ENCODE measurements at regions not wholly inside any gene's neighbourhood (a gene's known extent, or its start where the extent isn't known, plus 50 kb on each side); places are given as distances from the start of the nearest gene placed in this dataset.
"Not testable (repeated sequence)": the region's sequence is repeated elsewhere in the genome, so short reads cannot be mapped to it uniquely, and the experiment has no call there.

DNA sequence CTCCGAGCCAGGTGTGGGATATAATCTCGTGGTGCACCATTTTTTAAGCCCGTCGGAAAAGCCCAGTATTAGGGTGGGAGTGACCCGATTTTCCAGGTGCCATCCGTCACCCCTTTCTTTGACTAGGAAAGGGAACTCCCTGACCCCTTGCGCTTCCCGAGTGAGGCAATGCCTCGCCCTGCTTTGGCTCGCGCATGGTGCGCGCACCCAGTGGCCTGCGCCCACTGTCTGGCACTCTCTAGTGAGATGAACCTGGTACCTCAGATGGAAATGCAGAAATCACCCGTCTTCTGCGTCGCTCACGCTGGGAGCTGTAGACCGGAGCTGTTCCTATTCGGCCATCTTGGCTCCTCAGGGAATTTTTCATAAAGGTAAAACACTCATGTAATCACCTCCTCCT lies 63.9 kb downstream of the RWDD3 start:
- DNase-seq = not testable (repeated sequence)

DNA sequence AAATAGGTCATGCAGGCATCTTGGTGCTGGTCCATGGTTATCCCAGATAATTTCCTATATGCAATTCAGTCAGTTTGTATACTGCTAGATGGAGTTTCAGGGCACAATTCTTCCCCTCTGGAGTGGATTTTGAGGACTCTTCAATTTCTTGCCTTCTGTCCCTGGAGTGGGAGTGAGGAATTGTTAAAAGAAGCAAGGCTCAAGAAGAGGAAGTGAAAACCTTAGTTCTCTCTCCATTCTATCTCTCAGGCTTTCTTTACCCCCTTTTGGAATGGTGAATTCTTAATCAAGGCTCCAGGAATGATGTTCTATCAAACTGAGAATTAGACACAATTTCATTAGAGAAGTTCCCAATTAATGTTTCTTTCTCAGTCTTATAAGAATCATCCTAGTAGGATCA lies 67.1 kb downstream of the RWDD3 start:
- no peak for DNase-seq

DNA sequence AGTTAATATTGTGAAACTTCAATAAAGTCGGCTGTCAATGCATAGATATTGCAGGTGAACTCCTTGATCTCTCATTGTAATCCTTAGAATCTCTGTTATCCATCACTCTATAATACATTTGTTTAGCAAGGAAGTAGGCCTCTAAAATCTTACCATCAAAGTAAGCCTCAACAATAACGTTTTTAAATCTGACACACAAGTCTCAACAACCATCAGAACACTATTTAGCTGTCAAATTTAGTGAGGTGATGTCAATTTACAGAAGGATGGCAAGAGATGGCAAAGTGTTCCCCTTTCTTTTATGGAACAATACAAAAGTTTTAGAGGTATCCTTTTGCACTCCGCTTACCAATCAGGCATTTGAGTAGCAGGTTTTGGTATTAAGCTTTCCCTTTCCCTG lies 67.6 kb downstream of the RWDD3 start:
- no peak for DNase-seq

DNA sequence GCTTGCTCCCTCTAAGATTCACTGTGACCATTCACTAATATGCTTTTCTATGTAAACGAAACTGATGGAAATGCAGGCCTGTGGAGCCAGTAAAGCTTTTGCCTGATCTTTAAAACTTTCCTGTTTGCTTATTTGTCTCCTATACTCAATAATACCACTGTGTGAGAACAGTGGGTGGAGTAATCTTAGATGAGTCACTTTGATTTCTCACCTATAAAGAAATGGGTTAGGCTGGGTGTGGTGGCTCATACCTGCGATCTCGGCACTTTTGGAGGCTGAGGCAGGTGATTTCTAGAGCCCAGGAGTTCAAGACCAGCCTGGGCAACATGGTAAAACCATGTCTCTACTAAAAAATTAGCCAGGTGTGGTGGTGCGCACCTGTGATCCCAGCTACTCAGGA lies 70.8 kb downstream of the RWDD3 start:
- DNase-seq = no peak

DNA sequence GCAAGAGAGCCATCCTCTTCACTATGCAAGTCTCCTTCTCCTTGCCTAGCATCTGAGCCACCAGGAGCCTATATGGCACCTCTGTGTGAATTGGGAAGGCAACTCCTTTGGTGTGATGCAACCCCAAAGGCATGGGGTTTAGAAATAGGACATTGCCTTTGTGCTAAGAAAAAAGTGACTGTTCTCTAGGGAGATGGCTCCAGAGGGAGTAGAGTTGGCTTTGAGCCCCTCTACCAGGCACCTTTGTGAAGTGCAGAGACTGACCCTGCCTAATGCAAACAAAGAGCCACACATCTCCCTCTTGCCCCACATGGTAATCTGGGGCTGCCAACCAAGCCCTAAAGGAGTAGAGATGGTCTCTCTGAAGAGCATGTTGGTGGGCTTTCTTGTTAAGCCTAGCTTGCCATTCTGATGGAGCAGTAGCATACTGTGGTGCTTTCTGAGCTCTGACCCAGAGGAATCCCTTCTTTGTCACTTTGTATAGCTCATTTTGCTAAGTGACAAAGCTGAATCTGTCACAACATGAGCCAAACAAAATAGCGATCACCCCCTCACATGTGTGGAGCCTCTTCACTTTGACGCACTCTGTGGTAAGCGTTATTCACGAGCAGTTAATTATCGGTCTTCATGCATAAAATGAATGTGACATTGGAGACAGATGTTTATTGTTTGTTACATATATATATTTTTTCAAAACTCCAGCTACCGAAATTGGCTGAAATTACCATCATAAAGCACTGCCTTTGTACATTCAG lies 74.4 kb downstream of the RWDD3 start:
- DNase-seq = no peak

DNA sequence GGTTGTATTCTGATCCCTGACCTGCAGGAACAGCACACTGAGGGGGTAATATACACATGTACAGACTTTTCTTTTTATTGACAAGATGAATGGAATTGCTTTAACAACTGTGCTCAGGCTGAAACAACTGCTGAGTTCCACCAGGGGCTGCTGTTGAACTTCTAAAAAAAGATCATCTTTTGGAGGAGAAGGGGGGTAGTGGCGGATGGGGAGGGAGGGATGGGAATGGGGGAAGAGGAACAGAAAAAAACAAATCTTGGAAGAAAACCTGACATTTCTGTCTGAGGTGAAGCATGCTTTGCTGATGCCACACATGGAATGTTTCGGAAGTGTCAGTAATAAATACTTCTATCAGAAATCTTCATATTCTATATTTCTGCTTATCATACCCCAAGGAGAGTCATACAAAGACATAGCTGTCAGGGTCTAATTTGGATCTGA lies 75.0 kb downstream of the RWDD3 start:
- DNase-seq = no peak

DNA sequence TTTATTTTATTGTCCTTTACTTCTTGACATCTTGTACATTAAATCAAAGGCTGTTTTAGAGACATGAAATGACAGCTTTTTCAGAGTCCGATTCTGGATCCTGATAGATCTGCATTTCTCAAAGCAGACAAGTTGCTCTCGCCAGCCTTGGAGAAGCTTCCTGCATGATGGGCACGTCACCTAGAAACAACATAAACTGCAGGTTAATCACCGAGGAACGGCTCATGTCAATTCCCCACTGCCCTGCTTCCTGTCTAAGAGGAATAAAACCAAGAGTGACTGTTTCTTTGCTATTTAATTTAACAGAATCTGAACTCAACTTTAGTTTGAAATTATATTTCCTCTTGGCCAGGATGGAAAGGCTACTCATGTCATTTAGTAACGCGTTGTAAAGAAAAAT lies 77.0 kb downstream of the RWDD3 start:
- no peak for DNase-seq

DNA sequence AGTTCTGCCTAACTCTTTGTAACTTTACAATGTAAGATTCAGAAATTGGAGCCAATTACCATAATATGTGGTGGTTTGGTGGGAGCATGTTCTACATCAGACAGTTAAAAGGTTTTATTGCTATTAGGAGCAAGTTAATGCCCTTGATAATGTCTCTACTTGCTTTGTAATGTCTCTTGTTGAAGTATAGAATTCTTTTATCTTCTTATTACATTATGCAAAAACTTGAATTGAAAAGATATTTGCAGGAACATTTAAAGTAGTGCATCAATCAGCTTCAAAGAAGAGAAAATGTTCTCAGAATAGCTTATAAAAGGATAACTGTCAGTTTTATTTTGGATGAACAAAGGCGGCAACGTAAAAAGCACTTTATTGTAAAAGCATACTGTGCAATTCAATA lies 77.8 kb downstream of the RWDD3 start:
- DNase-seq = no peak

DNA sequence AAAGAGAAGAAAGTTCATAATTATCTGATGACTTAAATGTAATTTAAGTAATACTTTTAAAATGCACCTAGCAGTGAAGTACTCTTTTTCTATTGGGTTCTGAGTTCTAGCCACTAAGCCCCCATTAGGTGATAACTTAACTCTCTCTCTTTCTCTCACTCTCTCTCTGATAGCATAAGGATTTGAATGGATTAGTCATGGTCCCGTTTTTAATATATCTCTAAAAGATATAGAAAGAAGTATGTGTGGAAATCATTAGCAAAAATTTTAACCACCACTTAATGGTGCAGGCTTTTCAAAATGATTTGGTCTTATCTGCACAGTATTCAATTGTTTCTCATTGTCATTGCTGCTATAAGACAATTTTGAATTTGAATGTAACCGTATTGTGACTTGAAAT lies 78.2 kb downstream of the RWDD3 start:
- DNase-seq = no peak

DNA sequence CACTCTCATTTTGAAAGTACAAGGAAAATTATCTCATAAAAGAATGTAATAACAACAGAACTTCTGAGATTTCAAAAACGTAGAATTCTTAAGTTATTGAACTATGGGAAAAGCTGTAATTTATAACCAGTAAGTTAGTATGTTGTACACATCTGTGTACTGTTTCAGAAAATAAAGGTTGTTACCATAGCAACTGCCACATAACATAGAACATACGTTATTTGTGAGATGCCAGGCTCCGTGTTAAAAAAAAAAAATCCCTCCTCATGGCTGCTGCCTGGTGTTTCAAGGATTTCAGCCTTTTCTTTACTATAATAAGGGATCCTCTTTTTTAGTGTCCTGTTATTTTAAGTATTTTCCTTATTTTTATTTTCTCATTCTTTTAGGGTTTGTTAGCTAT lies 79.5 kb downstream of the RWDD3 start:
- no peak for DNase-seq

DNA sequence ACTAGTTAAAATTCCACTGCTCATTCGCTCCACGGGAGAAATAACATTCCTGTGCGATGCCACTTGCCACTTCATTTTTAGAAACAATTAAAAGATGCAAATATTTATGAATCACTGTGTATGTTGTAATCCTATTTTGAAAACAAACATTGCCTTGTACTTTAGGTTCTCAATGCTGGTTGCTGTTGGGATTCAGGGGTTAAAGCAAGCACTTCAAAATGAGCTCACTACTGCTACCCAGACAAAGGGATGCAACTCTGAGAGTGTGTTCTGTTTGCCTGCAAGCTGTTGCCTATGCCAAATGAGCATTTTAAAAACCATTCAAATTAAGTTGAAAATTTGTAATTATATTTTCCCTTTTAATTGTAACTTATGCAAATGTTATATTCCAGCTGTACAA lies 87.5 kb downstream of the RWDD3 start:
- no peak for DNase-seq

DNA sequence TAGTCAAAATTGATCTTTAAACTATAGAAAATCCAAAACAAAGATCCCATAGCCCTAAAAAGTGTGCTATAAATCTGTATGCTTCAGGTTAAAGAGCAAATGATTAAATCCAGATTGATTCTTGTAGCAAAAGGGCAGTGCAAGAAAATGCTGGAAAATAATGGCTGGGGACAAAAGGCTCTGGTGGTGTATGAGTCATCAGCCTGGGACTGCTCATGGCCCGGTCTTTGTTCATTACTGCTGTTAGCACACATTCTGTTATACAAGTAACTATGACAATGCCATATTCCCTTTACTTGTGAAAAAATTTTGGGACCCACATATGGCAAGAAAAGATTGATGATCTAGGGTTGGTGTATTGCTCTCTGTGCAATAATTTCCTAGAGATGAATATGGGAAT lies 89.1 kb downstream of the RWDD3 start:
- no peak for DNase-seq

DNA sequence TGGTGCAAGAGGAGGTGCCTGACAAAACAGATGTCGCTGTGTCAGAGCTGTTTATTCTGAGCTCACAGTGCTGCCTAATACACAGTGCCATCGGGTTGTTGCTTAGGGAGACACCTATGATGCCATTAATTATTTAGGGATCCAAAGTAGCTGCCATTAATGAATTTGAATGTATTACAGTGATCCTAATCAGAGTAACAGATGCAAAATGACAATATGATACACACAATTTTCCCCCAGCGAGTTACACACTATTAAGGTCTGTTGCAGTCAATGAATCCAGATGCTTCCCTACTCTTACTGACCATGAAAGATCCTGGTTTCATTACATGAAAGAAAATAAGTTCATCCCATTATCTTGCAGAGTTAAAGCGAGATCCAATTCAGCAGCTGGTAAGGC lies 91.3 kb downstream of the RWDD3 start:
- no peak for DNase-seq

DNA sequence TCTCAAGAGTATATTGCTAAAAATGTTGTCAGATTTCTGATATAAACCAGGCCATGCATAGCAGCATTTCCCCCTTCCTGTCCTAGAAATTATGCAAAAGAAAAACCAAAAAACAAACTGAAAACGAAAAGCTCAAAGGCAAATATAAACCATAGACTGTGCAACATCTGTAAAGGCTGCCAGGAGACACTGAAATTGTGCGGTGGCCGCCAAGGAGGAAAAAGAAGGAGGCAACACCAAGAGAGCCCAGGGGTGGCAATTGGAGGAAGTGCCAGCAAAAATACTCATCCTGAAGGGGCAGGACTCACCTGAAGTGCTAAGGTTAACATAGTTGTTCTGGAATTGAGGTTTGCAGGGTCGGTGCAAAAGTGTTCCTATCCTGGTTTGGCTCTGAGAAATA lies 92.0 kb downstream of the RWDD3 start:
- no peak for DNase-seq

DNA sequence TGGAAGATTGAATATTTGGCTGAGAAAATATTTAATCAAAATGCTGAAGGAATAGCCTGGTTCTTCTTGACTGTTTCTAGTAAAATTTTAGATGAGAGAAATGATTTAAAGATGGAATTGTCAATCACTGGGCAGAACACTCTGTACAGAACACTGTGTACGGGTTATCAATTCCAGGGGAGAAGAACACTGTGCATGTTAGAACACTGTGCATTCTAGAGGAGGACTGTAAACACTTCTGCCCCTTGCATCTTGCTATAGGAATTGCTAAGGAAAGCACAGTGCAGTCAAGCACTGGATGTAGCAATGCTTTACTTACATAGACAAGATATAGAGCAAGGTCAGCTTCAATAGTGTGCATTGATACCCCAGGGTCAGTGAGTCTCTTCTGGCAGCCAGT lies 98.7 kb downstream of the RWDD3 start:
- DNase-seq = no peak

DNA sequence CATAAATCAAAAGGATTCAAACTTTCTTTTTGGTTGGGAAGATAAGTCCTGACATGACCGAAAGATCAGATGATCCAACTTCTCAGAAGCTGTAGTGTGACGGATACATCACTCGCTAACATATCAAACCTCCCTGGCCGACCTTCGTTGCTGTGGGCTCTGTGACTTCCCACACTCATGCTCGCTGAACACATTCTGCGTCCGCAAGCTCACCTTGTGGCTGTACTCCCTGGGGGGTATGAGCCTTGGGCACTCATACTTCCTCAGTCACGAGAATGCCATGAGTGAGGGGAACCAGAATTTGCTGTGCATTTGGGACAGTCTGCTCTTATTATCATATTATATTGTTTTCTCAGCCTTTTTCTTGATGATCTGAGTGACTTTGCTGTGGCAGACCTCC lies 105.4 kb downstream of the RWDD3 start:
- DNase-seq = no peak

DNA sequence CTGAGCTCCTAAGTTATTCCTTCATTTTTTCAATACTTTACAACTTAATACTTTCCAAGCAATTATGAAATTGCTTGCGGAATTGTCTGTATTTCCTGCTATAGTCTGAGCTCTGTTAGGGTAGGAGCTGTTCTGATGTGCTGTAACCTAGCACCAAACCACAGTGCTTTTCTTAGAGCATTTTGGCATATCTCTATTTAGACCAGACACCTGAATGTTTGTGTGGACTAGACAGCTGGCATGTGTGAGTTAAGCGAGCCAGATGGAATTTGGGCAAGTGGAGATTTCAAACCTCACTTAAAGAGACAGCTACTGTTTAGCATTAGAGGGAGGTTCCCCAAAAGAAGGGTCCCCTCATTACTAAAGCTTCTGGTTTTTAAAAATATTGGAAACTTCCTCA lies 106.1 kb downstream of the RWDD3 start:
- no peak for DNase-seq

DNA sequence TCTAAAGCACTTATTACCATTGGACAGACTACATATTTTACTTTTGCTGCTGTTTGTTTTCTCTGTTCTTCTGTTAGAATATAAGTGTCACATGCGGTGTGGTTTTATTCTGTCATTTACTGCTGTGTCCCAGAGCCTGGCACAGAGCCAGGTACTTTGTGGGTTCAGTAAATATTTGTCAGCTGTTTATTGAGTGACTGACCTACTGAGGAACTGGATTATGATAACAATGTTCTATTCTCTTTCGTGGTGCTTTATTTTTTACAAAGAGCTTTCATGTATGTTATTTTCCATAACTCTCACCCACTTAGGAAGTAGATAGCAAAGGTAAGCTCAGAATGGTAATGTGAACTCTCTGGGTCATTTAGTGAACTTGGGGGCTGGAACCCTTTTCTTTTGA lies 118.8 kb downstream of the RWDD3 start:
- no peak for DNase-seq

DNA sequence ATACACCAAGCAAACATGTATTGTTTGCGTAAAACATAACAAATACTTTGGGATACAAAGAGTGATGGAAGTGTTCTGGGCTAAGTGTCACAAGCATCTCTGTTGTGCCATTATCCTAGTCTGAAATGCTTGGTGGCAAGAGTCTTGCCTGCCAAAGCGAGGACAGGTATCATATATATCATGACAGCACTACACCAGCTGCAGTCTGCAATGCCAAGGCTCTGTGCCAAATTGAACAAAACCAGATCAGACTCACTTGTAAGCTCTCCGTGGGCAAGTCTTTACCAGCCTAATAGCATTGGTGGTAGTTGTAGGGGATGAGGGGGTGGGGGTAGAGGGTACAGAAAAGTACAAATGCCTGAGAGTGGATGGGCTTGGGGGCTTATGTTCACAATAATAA lies 119.2 kb downstream of the RWDD3 start:
- DNase-seq = no peak

DNA sequence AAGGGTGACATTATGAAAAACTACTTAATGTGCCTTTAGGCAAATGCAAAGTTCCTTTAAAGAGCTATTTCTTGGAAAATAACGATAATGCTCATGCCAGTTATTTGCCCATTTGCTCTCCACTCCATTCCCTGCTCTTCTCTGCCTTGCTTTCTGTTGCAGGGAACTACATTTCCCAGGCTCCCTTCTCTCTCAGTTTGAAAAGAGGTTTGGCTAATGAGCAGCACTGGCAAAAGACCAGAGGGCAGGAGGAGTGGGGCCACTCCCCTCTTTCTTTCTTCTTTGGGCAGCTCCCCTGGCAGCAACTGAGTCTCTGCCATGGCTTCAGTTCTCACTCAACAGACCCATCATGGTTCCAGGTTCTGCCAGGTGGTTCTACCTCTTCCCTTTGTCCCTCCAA lies 130.5 kb downstream of the RWDD3 start:
- DNase-seq = no peak

DNA sequence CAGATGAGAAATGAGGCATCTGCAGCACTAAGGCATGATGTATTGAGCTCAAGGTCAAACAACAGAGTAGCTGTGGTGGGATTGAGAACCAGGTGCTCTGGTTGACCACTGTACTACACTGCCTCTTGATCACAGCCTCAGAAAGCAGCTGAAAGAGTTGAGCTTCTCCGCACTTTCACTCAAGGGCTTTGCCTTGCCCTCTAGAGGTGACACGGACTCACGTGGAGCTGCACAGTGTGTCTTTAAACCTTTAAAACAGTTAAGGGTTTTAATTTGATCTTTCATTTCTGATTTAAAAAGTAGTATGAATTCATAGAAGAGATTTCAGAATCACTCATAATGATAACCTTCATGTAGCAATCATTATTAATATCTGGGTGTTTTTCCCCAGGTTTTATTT lies 132.5 kb downstream of the RWDD3 start:
- DNase-seq = no peak

DNA sequence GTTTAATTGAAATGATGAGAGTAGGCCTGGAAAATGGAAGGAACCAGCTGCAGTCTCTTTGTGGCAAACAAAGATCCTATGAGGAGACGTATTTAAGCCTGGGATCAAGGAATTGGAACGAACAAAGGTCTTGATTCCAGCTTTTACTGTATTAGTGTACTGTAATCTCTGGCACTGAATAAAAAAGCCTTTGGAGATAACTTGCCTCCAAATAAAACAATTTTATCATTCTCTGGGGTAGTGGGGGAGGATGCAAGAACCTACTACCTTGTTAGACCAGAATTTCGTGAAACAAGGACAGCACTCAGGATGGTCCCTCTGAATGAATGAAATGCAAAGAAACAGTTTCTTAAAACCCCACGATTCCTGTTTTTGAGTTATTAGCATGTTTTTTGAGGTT lies 134.2 kb downstream of the RWDD3 start:
- no peak for DNase-seq

DNA sequence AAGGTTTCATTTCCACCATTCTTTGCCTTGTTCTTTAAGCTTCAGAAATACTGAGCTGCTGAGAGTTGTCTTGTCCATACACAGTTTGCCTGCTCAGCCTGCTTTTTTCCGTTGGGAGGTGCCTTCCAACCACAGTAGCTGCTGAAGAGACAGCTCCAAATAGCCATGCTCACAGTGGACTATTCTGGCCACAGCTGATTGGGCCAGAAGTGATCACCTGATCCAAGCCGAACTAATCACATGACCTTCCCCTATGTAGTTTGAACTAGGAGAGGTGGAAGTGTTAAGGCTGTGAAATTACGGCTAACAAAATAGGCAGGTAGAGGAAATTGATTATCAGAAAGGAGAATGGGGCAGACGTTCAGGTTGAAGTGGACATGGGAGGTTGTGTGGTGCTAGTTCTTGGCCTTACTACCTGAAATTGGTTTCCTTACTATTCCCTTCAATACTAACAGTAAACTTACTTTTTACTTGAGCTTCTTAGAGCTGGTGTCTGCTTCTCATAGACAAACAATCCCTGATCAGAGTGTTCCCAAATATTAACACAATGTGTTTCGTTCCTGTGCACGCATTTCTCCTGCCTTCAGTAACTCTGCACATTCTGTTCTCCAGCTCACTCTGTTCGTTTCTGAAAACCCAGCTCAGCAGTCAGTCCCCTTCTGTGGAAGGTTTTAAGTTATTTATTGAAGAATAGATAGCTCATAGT lies 136.1 kb downstream of the RWDD3 start:
- no peak for DNase-seq

DNA sequence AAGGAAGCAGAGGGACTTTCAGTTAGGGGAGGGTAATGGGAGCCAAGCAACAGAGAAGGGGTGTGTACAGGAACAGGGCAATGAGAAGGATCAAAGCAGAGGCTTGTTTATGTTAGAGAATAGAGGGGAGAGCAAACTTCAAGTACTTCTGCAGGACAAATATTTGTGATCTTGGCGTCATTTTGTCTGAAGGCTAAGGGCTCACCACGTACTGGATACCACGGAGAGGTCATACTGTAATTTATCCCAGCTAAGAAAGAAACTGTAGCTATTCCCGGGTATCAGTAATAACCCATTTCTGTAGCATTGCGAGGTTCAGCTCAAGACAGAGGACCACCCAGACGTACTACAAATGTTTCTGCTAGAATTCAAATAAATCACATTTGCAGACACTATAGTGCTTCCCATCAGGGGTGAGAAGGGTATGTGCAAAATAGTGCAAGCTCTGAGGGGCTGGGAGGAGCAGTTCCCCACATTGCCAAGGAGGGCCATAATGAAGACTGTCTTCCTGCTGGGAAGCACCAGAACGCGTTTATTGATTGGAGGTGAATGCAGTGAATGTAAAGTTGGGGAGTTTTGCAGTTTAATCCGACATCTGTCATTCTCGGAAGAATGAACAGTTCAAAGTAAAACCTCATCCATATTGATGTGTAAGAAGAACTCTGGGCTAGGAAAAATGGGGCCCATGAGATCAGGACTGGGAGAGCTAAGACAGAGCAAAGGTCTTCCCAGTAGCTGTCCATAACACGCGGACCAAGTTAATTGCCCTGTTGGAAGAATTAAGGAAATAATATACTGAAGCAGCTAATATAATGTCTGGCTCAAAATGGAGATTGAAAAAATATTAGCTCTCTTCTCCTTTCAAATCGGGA lies 136.9 kb downstream of the RWDD3 start:
- no peak for DNase-seq
